IMR-90 (cell line): ENCODE measurements at regions not wholly inside any gene's neighbourhood (a gene's known extent, or its start where the extent isn't known, plus 50 kb on each side); places are given as distances from the start of the nearest gene placed in this dataset.

Experiments
- ATAC-seq: fragments of 200-7000 bp; cut with Tn5 transposase; 2 replicates; pipeline ENCODE4 v1.9.1; 2020; ENCODE audit warnings: low read depth, mild to moderate bottlenecking, moderate library complexity
- BruUV-seq: library from RNA; stranded (reverse); fragments of 400-500 nt; replicated peaks from 2 replicates; lab custom pipeline; 2021; lab: Mats Ljungman, UMichigan
- CTCF ChIA-PET: fragments of 300-600 bp; formaldehyde crosslinking; extraction: SDS; loops from one replicate; lab custom pipeline; 2021; ENCODE audit warnings: antibody characterized with exemption; lab: Yijun Ruan, JAX
- POLR2A ChIA-PET: fragments of 300-600 bp; sonication (Branson Sonifier 250); formaldehyde crosslinking; loops from one replicate; lab custom pipeline; 2022; ENCODE audit warnings: antibody characterized with exemption; ENCODE audit not compliant: unreplicated experiment; lab: Charles Lee
- DNase-seq: peaks from one replicate; pipeline ENCODE4 v3.0.0; 2013
- H2AFZ ChIP-seq: replicated peaks from 2 replicates; pipeline ENCODE3; 2013; ENCODE audit warnings: low read length, mild to moderate bottlenecking; ENCODE audit not compliant: poor library complexity
- H2AK5ac ChIP-seq: 2 replicates; pipeline ENCODE4 v1.6.1; 2013; ENCODE audit warnings: low read depth, low read length, inconsistent platforms
- H2AK9ac ChIP-seq: replicated peaks from 2 replicates; pipeline ENCODE3; 2013; ENCODE audit warnings: mild to moderate bottlenecking, low read depth, low read length, moderate library complexity; ENCODE audit not compliant: poor library complexity
- H2BK120ac ChIP-seq: 2 replicates; pipeline ENCODE4 v1.6.1; 2013; ENCODE audit warnings: low read depth, low read length, inconsistent platforms
- H2BK15ac ChIP-seq: 3 replicates; pipeline ENCODE4 v1.6.1; 2013; ENCODE audit warnings: low read depth, low read length, inconsistent platforms
- H2BK20ac ChIP-seq: 2 replicates; pipeline ENCODE4 v1.6.1; 2013; ENCODE audit warnings: low read depth, mild to moderate bottlenecking, inconsistent platforms, low read length, moderate library complexity
- H2BK5ac ChIP-seq: 2 replicates; pipeline ENCODE4 v1.6.1; 2013; ENCODE audit warnings: mild to moderate bottlenecking, low read depth, low read length, inconsistent platforms; ENCODE audit not compliant: poor library complexity, severe bottlenecking
- H3K14ac ChIP-seq: replicated peaks from 2 replicates; pipeline ENCODE4 v1.6.1; 2013; ENCODE audit warnings: low read depth, low read length, inconsistent platforms
- H3K18ac ChIP-seq: 2 replicates; pipeline ENCODE4 v1.6.1; 2013; ENCODE audit warnings: low read depth, low read length, control low read depth
- H3K23ac ChIP-seq: 2 replicates; pipeline ENCODE4 v1.6.1; 2013; ENCODE audit warnings: low read depth, low read length, inconsistent platforms
- H3K27ac ChIP-seq: 2 replicates; pipeline ENCODE4 v1.5.1; 2013; ENCODE audit warnings: mild to moderate bottlenecking, control low read depth, low read length; ENCODE audit not compliant: insufficient read depth
- H3K27me3 ChIP-seq: 2 replicates; pipeline ENCODE4 v1.6.1; 2013; ENCODE audit warnings: low read length; ENCODE audit not compliant: control insufficient read depth, insufficient read depth
- H3K36me3 ChIP-seq: 2 replicates; pipeline ENCODE4 v1.6.1; 2013; ENCODE audit warnings: low read length, mixed read lengths; ENCODE audit not compliant: control insufficient read depth, insufficient read depth
- H3K4ac ChIP-seq: 2 replicates; pipeline ENCODE4 v1.6.1; 2013; ENCODE audit warnings: low read depth, low read length, inconsistent platforms
- H3K4me1 ChIP-seq: 2 replicates; pipeline ENCODE4 v1.6.1; 2013; ENCODE audit warnings: low read length, mixed read lengths; ENCODE audit not compliant: control insufficient read depth, insufficient read depth
- H3K4me2 ChIP-seq: 2 replicates; pipeline ENCODE4 v1.6.1; 2013; ENCODE audit warnings: low read depth, mild to moderate bottlenecking, control low read depth, low read length, moderate library complexity
- H3K4me3 ChIP-seq: 2 replicates; pipeline ENCODE4 v1.5.1; 2013; ENCODE audit warnings: low read depth, mild to moderate bottlenecking, control low read depth, low read length, moderate library complexity; ENCODE audit not compliant: insufficient read depth
- H3K56ac ChIP-seq: 2 replicates; pipeline ENCODE4 v1.6.1; 2013; ENCODE audit warnings: low read length, inconsistent platforms; ENCODE audit not compliant: insufficient read depth; ENCODE audit errors: extremely low read depth
- H3K79me1 ChIP-seq, 2 experiments: 2 replicates each; pipeline ENCODE4 v1.6.1; 2013; ENCODE audit warnings: low read length in 2 of 2, inconsistent platforms in 1 of 2, low read depth in 1 of 2
- H3K9ac ChIP-seq: 2 replicates; pipeline ENCODE4 v1.6.1; 2013; ENCODE audit warnings: low read depth, low read length, control low read depth
- H3K9me1 ChIP-seq: 2 replicates; pipeline ENCODE4 v1.6.1; 2013; ENCODE audit warnings: low read length, inconsistent platforms; ENCODE audit not compliant: insufficient read depth
- H3K9me3 ChIP-seq: 2 replicates; pipeline ENCODE4 v1.6.1; 2013; ENCODE audit warnings: low read length; ENCODE audit not compliant: control insufficient read depth, insufficient read depth
- H4K20me1 ChIP-seq: 2 replicates; pipeline ENCODE4 v1.6.1; 2013; ENCODE audit warnings: low read length, inconsistent platforms; ENCODE audit not compliant: insufficient read depth
- H4K5ac ChIP-seq: 2 replicates; pipeline ENCODE4 v1.6.1; 2013; ENCODE audit warnings: mild to moderate bottlenecking, low read depth, low read length, control low read depth
- H4K8ac ChIP-seq, 2 experiments: 2 replicates each; pipeline ENCODE4 v1.6.1; 2013; ENCODE audit warnings: low read depth in 2 of 2, low read length in 2 of 2, control low read depth in 1 of 2, inconsistent platforms in 1 of 2
- H4K91ac ChIP-seq: 2 replicates; pipeline ENCODE4 v1.6.1; 2013; ENCODE audit warnings: low read depth, low read length, inconsistent platforms; ENCODE audit not compliant: insufficient read depth
- BHLHE40 ChIP-seq: fragments of 150-350 bp; IDR thresholded peaks from 2 replicates; pipeline ENCODE4 v1.6.1; 2016; ENCODE audit warnings: mild to moderate bottlenecking, low read depth, low read length
- CEBPB ChIP-seq: IDR thresholded peaks from 2 replicates; pipeline ENCODE4 v1.6.1; 2012; ENCODE audit warnings: low read depth, low read length, improper control_type of control experiment
- CHD1 ChIP-seq: IDR thresholded peaks from 2 replicates; pipeline ENCODE4 v1.6.1; 2012; ENCODE audit warnings: low read depth, low read length, improper control_type of control experiment
- CTCF ChIP-seq: conservative IDR thresholded peaks from 2 replicates; pipeline ENCODE4 v1.5.1; 2012; ENCODE audit warnings: mild to moderate bottlenecking, low read depth, low read length, improper control_type of control experiment
- ELK1 ChIP-seq: fragments of 150-350 bp; IDR thresholded peaks from 2 replicates; pipeline ENCODE4 v1.6.1; 2016; ENCODE audit warnings: low read depth, mild to moderate bottlenecking, low read length, moderate library complexity, borderline replicate concordance
- FOS ChIP-seq: fragments of 150-350 bp; IDR thresholded peaks from 2 replicates; pipeline ENCODE4 v1.6.1; 2016; ENCODE audit warnings: low read depth, low read length
- MAFK ChIP-seq: IDR thresholded peaks from 2 replicates; pipeline ENCODE4 v1.6.1; 2012; ENCODE audit warnings: low read depth, low read length, improper control_type of control experiment
- MAZ ChIP-seq: IDR thresholded peaks from 2 replicates; pipeline ENCODE4 v1.6.1; 2012; ENCODE audit warnings: low read depth, mild to moderate bottlenecking, low read length, improper control_type of control experiment, moderate library complexity, borderline replicate concordance
- MXI1 ChIP-seq: IDR thresholded peaks from 2 replicates; pipeline ENCODE4 v1.6.1; 2012; ENCODE audit warnings: low read depth, mild to moderate bottlenecking, low read length, moderate library complexity, borderline replicate concordance
- NFE2L2 ChIP-seq: fragments of 150-350 bp; IDR thresholded peaks from 2 replicates; pipeline ENCODE4 v1.6.1; 2016; ENCODE audit warnings: low read depth, mild to moderate bottlenecking, low read length
- POLR2A ChIP-seq: IDR thresholded peaks from 2 replicates; pipeline ENCODE4 v1.6.1; 2012; ENCODE audit warnings: mild to moderate bottlenecking, low read depth, low read length
- RAD21 ChIP-seq: IDR thresholded peaks from 2 replicates; pipeline ENCODE4 v1.6.1; 2012; ENCODE audit warnings: low read length, improper control_type of control experiment
- RCOR1 ChIP-seq: IDR thresholded peaks from 2 replicates; pipeline ENCODE4 v1.6.1; 2012; ENCODE audit warnings: mild to moderate bottlenecking, low read length, improper control_type of control experiment; ENCODE audit not compliant: insufficient replicate concordance
- RFX5 ChIP-seq: IDR thresholded peaks from 2 replicates; pipeline ENCODE4 v1.8.0; 2012; ENCODE audit warnings: low read depth, mild to moderate bottlenecking, low read length, moderate library complexity
- SMC3 ChIP-seq: fragments of 150-350 bp; IDR thresholded peaks from 2 replicates; pipeline ENCODE4 v1.6.1; 2016; ENCODE audit warnings: low read depth, mild to moderate bottlenecking, antibody characterized with exemption, low read length, moderate library complexity
- USF2 ChIP-seq: fragments of 150-350 bp; IDR thresholded peaks from 2 replicates; pipeline ENCODE4 v1.6.1; 2017; ENCODE audit warnings: mild to moderate bottlenecking, antibody characterized with exemption, low read length, low read depth
- WGBS, 2 experiments: methylation state at CpG; one replicate each; pipeline versions ENCODE4 v1.1.5 to v1.1.7; 2013; ENCODE audit warnings: missing lambda C conversion rate in 2 of 2; ENCODE audit not compliant: insufficient read length in 1 of 2; ENCODE audit errors: extremely low coverage in 2 of 2; 5-methylcytosine and 5-hydroxymethylcytosine counted together
- dilution Hi-C: fragments of 300-500 bp; cut with HindIII; formaldehyde crosslinking; loops from one replicate; pipeline ENCODE4 v1.14.3; 2018; ENCODE audit warnings: low sequenced_read_pairs; ENCODE audit not compliant: unreplicated experiment
- in situ Hi-C: fragments of 300-500 bp; cut with MboI; formaldehyde crosslinking; loops from 3 replicates; pipeline ENCODE4 v1.14.3; 2019; ENCODE audit warnings: low sequenced_read_pairs, inconsistent platforms, mixed read lengths
- intact Hi-C: fragments of 100-400 bp; cut with micrococcal nuclease; formaldehyde crosslinking; loops from 2 replicates; pipeline ENCODE4 v1.10.0; 2022

GRCh38 chr13:87124785-87125074, 546.4 kb upstream of the SLITRK5 start:
- peak overlapping the region; percentile 74 for H3K18ac ChIP-seq
- peak overlapping the region; percentile 93 for H2BK20ac ChIP-seq
- ChIA-PET CTCF (no interaction called here), POLR2A (no interaction called here)
- peak overlapping the region; percentile 96 for H2BK120ac ChIP-seq
- H3K9me1 ChIP-seq: peaks cover 3% of the 10 kb centered on the region
- H4K91ac ChIP-seq: peak overlapping the region; percentile 94
- peak overlapping the region; percentile 76 for H4K5ac ChIP-seq
- H3K27ac ChIP-seq: peak overlapping the region; percentile 89
- peak overlapping the region; percentile 55 for H3K14ac ChIP-seq
- H3K79me1 ChIP-seq: no peaks in the 10 kb centered on the region
- no peaks in the 10 kb centered on the region for H3K36me3 ChIP-seq
- H4K8ac ChIP-seq: peak overlapping the region; percentile 62 to 90
- in situ Hi-C loops: no loop called here
- peak overlapping the region; percentile 92 for H2BK5ac ChIP-seq
- H3K23ac ChIP-seq: peak overlapping the region; percentile 60; the same call in 1 of the 2 replicates
- DNase-seq: no peak
- H3K9ac ChIP-seq: 0 out of 2 replicates have a peak overlapping the region, but pooled peaks have one; percentile 21
- H3K4me1 ChIP-seq: peaks cover 6% of the 10 kb centered on the region
- WGBS, 2 experiments: no CpG with 5 or more reads among the region's 4 CpGs
- H3K56ac ChIP-seq: peak overlapping the region; percentile 64
- H4K20me1 ChIP-seq: no peaks in the 10 kb centered on the region
- H3K4ac ChIP-seq: peak overlapping the region; percentile 86
- peak overlapping the region; percentile 92; the same call in 2 of the 3 replicates for H2BK15ac ChIP-seq
- no peaks in the 10 kb centered on the region for H3K27me3 ChIP-seq
- H2AK5ac ChIP-seq: peak overlapping the region; percentile 86; the same call in 1 of the 2 replicates
- dilution Hi-C loops: no loop called here
- H2AFZ ChIP-seq: peak overlapping the region; percentile 77
- TF ChIP-seq RFX5: no peak
- no peak for TF ChIP-seq CTCF
- no peak for TF ChIP-seq CEBPB
- no peak for TF ChIP-seq RCOR1
- no peak for TF ChIP-seq RAD21
- TF ChIP-seq NFE2L2: no peak
- TF ChIP-seq FOS: no peak
- TF ChIP-seq MAFK: no peak
- TF ChIP-seq SMC3: no peak
- TF ChIP-seq POLR2A: no peak
- TF ChIP-seq MXI1: no peak
- no peak for TF ChIP-seq USF2
- TF ChIP-seq ELK1: no peak
- no peak for TF ChIP-seq BHLHE40
- TF ChIP-seq MAZ: no peak
- TF ChIP-seq CHD1: no peak
- H3K4me2 ChIP-seq: peak overlapping the region; percentile 23
- BruUV-seq: no TSS peak
- intact Hi-C loops: no loop called here
- no peaks in the 10 kb centered on the region for H3K9me3 ChIP-seq
- no peak for ATAC-seq
- peak overlapping the region; percentile 77 for H2AK9ac ChIP-seq
- no peak overlapping the region for H3K4me3 ChIP-seq
